ENCODE measurements at regions not wholly inside any gene's neighbourhood (a gene's known extent, or its start where the extent isn't known, plus 50 kb on each side); places are given as distances from the start of the nearest gene placed in this dataset.

DNA sequence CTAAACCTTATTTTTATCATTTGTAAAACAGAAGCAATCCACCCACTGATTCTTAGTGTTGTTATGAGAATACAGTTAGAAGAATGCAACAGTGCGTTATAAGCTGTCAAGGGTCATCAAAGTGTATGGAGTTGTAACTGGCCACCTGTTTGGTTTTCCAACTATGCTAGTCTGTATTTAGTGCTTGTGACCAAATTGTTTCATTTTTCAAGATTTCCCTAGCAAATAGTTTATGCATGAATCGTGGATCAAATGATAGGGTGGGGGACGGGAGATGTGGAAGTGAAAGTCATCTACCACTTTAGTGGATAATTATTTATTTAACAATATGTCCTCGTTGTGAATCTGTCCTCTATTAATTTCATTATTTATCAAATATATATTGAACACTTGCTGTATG lies 175.4 kb upstream of the HDDC2 start:
- no peak overlapping the region for H3K27ac ChIP-seq (ENCODE audit: low read depth in 1 of 2, low read length in 2 of 2)
- H3K36me3 ChIP-seq (ENCODE audit: insufficient read depth, low read length): no peaks in the 10 kb centered on the region
- intact Hi-C loops (cut with DNase I, micrococcal nuclease): no loop called here
- ChIA-PET POLR2A (no interaction called here), CTCF (no interaction called here)
- H3K4me3 ChIP-seq (ENCODE audit: low read length): no peak overlapping the region
- H3K9me3 ChIP-seq (ENCODE audit: control insufficient read depth in 1 of 2, insufficient read depth in 1 of 2, low read length in 2 of 2): no peaks in the 10 kb centered on the region
- Mint-ChIP-seq H3K4me1 (ENCODE audit: low read depth) (no peaks in the 10 kb centered on the region), H3K9me3 (no peaks in the 10 kb centered on the region), H3K4me3 (no peak overlapping the region), H3K36me3 (ENCODE audit: low read depth) (no peaks in the 10 kb centered on the region), H3K27ac (no peak overlapping the region), H3K27me3 (no peaks in the 10 kb centered on the region)
- DNase-seq (no peak), ATAC-seq (ENCODE audit: poor library complexity) (no peak)
- TF ChIP-seq, protein P1, sequence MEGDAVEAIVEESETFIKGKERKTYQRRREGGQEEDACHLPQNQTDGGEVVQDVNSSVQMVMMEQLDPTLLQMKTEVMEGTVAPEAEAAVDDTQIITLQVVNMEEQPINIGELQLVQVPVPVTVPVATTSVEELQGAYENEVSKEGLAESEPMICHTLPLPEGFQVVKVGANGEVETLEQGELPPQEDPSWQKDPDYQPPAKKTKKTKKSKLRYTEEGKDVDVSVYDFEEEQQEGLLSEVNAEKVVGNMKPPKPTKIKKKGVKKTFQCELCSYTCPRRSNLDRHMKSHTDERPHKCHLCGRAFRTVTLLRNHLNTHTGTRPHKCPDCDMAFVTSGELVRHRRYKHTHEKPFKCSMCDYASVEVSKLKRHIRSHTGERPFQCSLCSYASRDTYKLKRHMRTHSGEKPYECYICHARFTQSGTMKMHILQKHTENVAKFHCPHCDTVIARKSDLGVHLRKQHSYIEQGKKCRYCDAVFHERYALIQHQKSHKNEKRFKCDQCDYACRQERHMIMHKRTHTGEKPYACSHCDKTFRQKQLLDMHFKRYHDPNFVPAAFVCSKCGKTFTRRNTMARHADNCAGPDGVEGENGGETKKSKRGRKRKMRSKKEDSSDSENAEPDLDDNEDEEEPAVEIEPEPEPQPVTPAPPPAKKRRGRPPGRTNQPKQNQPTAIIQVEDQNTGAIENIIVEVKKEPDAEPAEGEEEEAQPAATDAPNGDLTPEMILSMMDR (IDR thresholded peaks at IDR 0.05): no peak
- H3K27me3 ChIP-seq (ENCODE audit: control insufficient read depth in 1 of 2, insufficient read depth in 2 of 2, low read length in 2 of 2): no peaks in the 10 kb centered on the region
- H3K4me1 ChIP-seq (ENCODE audit: insufficient read depth, low read length): no peaks in the 10 kb centered on the region

GRCh38 chr6:125477844-125478243 lies 176.1 kb upstream of the HDDC2 start:
- intact Hi-C loops (cut with DNase I, micrococcal nuclease): no loop called here
- no peaks in the 10 kb centered on the region for H3K36me3 ChIP-seq (ENCODE audit: insufficient read depth, low read length)
- Mint-ChIP-seq H3K27ac (no peak overlapping the region), H3K4me3 (no peak overlapping the region), H3K27me3 (no peaks in the 10 kb centered on the region), H3K36me3 (ENCODE audit: low read depth) (no peaks in the 10 kb centered on the region), H3K4me1 (ENCODE audit: low read depth) (no peaks in the 10 kb centered on the region), H3K9me3 (no peaks in the 10 kb centered on the region)
- ChIA-PET POLR2A (no interaction called here), CTCF (no interaction called here)
- TF ChIP-seq, protein P1 (IDR thresholded peaks at IDR 0.05): no peak
- H3K27me3 ChIP-seq (ENCODE audit: control insufficient read depth in 1 of 2, insufficient read depth in 2 of 2, low read length in 2 of 2): no peaks in the 10 kb centered on the region
- no peak overlapping the region for H3K27ac ChIP-seq (ENCODE audit: low read depth in 1 of 2, low read length in 2 of 2)
- ATAC-seq (ENCODE audit: poor library complexity) (no peak), DNase-seq (no peak)
- H3K9me3 ChIP-seq (ENCODE audit: control insufficient read depth in 1 of 2, insufficient read depth in 1 of 2, low read length in 2 of 2): no peaks in the 10 kb centered on the region
- no peaks in the 10 kb centered on the region for H3K4me1 ChIP-seq (ENCODE audit: insufficient read depth, low read length)
- no peak overlapping the region for H3K4me3 ChIP-seq (ENCODE audit: low read length)

GRCh38 chr6:125480146-125480545 lies 178.4 kb upstream of the HDDC2 start:
- Histone ChIP-seq H3K4me1 (ENCODE audit: insufficient read depth, low read length) (no peaks in the 10 kb centered on the region), H3K36me3 (ENCODE audit: insufficient read depth, low read length) (no peaks in the 10 kb centered on the region), H3K4me3 (ENCODE audit: low read length) (no peak overlapping the region), H3K27me3 (ENCODE audit: control insufficient read depth in 1 of 2, insufficient read depth in 2 of 2, low read length in 2 of 2) (no peaks in the 10 kb centered on the region), H3K27ac (ENCODE audit: low read depth in 1 of 2, low read length in 2 of 2) (no peak overlapping the region), H3K9me3 (ENCODE audit: control insufficient read depth in 1 of 2, insufficient read depth in 1 of 2, low read length in 2 of 2) (no peaks in the 10 kb centered on the region)
- Mint-ChIP-seq H3K9me3 (no peaks in the 10 kb centered on the region), H3K4me3 (no peak overlapping the region), H3K27me3 (no peaks in the 10 kb centered on the region), H3K36me3 (ENCODE audit: low read depth) (no peaks in the 10 kb centered on the region), H3K4me1 (ENCODE audit: low read depth) (no peaks in the 10 kb centered on the region), H3K27ac (no peak overlapping the region)
- ATAC-seq (ENCODE audit: poor library complexity) (no peak), DNase-seq (no peak)
- POLR2A ChIA-PET: no interaction called here
- TF ChIP-seq, protein P1 (IDR thresholded peaks at IDR 0.05): no peak
- CTCF ChIA-PET: no interaction called here
- intact Hi-C loops (cut with DNase I, micrococcal nuclease): loop anchor here in 1 of 2 experiments (10.0 kb wide), 1 partner anchor 1735 kb away; no protein-coding TSS in a partner anchor
